Fibroblast of peridontal ligament (primary cell): ENCODE measurements at regions not wholly inside any gene's neighbourhood (a gene's known extent, or its start where the extent isn't known, plus 50 kb on each side); places are given as distances from the start of the nearest gene placed in this dataset.
"Not testable (repeated sequence)": the region's sequence is repeated elsewhere in the genome, so short reads cannot be mapped to it uniquely, and the experiment has no call there.

Experiments
- DNase-seq: peaks from one replicate; pipeline ENCODE4 v3.0.0-alpha.2; 2010; ENCODE audit errors: extremely low read depth

DNA sequence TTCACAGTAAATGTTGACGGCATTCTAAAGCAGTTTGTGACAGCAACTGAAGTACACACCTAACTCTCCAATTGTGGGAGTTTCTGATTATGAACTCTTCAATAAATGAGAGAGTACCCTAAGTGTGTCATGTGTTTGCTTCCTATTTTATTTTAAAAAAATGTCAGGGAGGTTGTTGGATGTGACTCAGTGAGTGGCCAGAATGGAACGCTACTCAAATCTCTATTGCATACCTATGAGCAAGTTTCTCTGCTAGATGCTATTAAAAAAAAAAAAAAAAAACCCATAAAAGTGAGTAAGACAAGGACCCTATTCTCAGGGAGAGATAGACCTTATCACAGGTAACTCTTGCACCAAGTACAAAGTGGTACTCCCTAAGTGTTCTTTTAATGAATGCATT, 256.6 kb downstream of the BTG1 start:
- no peak for DNase-seq

DNA sequence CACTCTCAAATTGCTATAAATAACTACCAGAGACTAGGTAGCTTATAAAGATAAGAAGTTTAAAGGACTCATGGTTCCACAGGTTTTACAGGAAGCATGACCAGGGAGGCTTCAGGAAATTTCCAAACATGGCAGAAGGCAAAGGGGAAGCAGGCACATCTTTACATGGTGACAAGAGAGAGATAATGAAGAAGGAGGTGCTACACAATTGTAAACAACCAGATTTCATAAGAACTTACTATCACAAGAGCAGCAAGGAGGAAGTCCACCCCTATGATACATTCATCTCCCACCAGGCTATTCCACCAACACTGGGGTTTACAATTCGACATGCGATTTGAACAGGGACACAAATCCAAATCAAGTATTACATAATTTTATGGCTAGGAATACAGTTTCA, 257.7 kb downstream of the BTG1 start:
- DNase-seq = no peak

DNA sequence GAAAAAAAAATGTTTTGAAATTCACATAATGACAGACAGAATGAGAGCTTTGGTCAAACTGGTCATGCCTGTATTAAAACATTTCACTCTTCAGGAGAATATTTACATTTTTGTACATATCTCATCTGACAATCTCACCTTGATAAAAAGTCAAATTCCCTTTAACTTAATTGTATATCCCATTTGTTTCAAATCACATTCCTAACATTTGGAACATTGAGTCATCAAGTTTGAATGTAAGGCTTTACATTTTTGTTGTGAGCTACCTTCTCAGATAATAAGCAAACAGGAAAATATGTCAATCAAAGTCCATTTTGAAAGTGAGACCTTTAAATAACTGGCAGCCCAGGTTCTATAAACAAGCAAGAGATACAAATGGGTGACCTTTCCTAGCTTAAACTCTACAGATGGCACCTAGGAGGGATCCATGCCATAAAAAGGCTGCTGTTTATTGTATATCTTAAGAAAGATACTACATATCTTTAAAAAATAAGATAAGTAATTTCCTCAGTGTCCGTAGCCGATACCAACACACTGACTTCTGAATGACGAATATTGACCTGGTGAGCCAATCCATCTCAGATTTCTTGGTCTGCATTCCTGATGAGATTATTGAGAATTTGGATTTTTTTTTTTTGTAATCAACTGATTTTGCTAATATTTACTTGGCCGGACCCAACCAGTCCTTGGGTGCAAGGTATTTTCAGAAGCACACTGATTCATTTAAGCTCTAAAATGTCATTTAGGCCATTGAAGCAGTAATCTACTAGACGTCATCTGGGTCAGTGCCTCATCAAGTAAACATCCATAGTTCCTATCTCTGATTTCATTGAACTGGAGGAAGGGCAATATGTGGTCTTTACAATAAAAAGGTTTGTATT, 259.6 kb downstream of the BTG1 start:
- no peak for DNase-seq

DNA sequence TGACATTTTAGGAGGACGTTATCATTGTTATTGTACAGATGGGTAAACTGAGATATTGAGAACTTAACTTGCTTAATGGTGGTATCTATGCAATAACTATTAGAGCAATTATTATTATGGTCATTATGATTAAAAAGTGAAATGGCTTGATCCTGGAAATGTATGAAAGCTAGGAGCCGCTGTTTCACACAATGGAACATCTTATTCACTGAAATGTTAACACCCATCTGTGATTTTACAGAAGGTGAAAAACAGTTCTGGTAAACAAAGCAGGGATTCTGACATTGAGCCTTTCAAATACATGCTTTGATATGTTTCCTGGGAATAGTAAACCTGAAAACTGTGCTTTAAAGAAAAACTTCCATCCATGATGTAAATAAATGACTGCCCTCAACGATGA, 261.4 kb downstream of the BTG1 start:
- no peak for DNase-seq

DNA sequence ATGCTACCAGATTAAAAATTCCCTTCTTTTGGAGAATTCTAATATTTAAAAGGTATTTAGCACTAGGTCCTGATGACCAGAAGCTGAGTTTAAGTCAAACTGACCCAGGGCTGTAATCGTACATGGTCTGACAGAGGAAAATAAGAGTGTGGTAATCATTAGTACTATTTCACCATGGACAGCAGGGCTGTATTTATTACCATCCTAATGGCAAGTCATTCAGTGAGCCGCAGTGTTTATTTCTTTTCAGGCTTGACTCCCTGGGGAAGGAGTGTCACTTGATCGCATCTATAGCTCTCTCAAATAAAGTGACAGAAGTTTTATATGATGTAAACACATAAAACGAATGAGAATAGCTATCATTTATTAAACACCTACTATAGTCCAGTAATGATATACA, 261.8 kb downstream of the BTG1 start:
- no peak for DNase-seq

GRCh38 chr12:91882910-91883309, 262.7 kb downstream of the BTG1 start:
- no peak for DNase-seq

- no peak for DNase-seq
Measured at GRCh38 chr12:91880528-91880927, 265.1 kb downstream of the BTG1 start.

DNA sequence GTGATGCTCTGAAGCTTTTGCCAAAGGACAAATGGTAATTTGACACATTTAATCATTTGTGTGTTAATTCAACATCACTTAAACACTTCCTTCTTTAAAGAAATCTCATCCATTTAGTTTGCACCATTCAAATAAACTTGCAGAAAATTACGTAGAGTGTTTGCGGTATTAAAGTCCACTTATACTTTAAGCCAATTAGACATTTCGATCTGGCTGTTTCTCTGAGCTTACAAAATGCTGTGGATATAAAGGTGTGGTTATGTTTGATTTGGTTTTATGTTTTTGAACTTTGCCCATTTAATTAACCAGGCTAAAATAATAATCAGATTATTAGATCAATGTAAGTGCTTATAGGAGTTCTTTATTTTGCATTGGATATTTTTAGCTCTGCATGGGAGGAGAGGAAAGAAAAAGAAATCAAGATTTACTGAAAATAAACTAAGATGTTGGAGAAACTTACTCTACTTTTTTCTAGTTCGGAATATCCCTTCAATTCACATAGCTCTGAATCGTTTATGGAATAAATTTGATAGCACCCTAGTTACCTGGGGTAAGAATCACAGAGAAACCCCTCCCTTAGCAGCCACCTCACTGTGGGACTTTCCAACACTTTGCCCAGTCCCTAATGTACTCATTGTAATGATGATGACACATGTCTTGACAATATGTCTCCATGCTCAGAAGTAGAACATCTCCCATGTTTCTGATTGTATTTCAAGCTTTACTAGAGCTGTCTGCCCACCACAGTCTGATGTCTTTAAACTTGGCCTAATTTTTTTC, 268.0 kb downstream of the BTG1 start:
- no peak for DNase-seq

DNA sequence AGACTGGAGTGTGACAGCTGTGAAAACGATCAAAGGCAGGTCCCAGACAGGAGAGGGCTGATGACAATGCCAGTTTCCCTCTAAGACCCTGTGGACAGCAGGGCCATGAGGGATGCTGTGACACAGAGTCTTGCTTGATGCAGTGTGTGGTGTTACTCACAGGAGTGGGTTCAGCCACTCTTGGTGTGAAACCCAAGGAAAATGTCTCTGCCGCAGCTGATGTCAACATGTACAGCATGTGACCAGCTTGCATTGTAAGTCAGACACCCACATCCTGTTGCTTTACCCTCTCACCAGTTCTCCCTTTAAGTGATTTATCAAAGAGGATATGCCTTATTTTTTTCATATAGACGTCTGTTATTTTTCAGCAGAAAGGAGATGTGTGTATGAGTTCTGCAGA, 268.6 kb downstream of the BTG1 start:
- DNase-seq = no peak

DNA sequence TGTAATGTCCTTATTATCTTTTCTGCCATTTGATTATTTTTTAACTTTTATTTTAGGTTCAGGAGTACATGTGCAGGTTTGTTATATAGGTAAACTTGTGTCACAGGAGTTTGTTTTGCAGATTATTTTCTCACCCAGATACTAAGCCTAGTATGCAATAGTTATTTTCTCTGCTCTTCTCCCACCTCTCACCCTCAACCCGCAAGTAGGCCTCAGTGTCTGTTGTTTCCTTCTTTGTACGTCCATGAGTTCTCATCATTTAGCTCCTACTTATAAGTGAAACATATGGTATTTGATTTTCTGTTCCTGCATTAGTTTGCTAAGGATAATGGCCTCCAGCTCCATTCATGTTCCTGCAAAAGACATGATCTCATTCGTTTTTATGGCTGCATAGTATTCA, 270.0 kb downstream of the BTG1 start:
- DNase-seq = not testable (repeated sequence)

DNA sequence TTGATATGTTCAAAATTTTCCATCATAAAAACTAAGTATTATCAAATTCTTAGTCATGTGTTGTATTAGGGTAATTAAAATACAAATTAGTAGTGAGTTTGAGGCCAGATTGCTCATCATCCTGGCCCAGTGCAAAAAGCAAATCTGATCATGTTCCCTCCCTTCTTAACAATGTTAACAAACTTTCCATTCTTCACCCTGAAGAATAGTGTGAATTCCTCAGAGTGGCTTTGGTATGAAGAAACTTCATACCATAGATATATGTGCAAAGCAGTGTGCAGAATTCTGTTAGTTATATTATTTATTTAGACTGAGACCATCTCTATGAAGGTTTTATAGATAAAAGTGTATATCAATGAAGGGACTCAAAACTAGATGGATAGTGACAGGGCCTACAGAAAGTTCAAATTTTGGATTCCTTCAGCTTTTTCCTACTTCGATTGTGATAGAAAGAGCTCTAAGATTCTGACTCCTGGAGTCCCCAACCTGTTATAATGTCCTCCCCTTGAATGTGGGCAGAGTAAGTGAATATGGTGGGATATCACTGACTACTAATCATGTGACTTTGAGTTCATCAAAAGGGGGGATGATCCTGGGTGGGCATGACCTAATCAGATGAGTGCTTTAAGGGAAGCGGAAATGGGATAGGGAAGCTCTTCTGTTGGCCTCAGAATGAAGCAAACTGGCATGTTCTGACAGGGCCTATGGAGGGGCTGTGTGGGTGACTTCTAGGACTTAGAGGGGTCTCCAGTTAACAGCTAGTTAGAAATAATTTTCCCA, 271.4 kb downstream of the BTG1 start:
- peak; percentile 12 for DNase-seq

- no peak for DNase-seq
Measured at GRCh38 chr12:91871751-91872150, 273.9 kb downstream of the BTG1 start.

- DNase-seq = no peak
Measured at GRCh38 chr12:91870872-91871707, 274.6 kb downstream of the BTG1 start.

DNA sequence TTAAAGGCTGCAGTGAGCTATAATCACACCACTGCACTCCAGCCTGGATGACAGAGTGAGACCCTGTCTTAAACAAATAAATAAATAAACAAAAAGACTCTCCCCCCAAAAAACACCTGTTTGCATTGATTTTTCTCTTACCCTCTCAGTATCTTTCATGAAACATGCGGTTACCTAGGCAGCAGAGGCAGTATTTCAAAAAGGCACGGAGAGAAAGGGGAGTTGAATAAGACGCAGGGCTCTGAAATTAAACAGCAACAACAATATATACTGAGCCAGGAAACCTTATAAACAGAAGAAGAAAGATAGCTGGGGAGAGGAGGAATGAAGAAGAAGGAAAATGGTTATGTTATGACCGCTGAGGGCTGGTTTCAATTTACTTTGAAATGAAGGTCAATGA, 277.6 kb downstream of the BTG1 start:
- no peak for DNase-seq

- DNase-seq = no peak
Measured at GRCh38 chr12:91866566-91866965, 279.1 kb downstream of the BTG1 start.

GRCh38 chr12:91863702-91864101, 281.9 kb downstream of the BTG1 start:
- no peak for DNase-seq

GRCh38 chr12:91861554-91861953, 284.1 kb downstream of the BTG1 start:
- no peak for DNase-seq

DNA sequence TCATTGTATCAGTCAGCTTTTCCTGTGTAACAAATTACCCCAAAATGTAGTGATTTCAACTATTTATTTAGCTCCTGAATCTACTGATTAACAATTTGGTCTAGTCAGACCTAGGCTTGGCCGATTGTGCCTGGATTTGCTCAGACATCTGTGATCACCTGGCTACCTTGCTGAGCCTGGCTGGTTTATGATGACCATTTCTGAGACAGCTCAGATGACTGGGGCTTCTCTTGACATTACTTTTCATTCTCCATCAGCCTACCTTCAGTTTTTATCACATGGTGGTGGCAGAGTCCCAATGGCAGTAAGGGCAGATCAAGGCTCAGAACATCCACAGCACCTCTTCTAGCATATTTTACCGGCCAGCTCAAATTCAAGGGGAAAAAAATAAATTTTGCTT, 286.3 kb downstream of the BTG1 start:
- DNase-seq = no peak

DNA sequence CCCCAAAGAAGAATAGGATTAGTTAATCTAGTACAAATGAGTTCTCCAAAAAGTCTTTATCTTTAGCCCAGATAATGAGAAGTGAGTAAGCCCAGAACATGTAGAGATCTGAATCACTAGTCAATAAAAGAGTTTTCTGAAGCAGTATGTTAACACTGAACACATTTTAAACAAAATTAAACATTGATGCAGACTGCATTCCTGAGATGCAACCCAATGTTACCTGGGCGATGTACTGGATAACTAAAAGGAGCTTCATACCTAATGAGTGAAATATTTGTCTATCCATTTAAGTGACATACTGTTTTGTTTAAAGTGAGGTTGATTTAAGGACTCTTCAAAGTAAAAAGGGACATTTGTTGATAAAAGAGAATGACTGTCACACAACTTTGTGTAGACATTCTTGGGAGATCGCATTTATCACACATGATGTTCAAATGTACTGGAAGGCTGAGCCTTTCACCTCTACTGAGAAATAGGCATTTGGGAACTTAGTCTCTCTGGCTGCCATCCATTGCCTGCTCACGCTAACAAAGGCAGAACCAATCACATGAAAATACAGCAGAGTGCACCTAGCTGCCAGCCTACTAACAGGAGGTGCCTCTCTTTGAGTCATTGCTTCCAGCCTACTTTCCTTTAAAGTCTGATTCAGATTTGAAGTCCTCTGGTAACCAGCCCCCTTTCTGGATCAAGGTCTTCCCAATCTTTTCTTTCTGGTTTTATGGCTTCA, 287.7 kb downstream of the BTG1 start:
- DNase-seq = no peak

GRCh38 chr12:91854725-91855124, 290.9 kb downstream of the BTG1 start:
- peak; percentile 40 for DNase-seq
